ENCODE measurements at regions not wholly inside any gene's neighbourhood (a gene's known extent, or its start where the extent isn't known, plus 50 kb on each side); places are given as distances from the start of the nearest gene placed in this dataset.

DNA sequence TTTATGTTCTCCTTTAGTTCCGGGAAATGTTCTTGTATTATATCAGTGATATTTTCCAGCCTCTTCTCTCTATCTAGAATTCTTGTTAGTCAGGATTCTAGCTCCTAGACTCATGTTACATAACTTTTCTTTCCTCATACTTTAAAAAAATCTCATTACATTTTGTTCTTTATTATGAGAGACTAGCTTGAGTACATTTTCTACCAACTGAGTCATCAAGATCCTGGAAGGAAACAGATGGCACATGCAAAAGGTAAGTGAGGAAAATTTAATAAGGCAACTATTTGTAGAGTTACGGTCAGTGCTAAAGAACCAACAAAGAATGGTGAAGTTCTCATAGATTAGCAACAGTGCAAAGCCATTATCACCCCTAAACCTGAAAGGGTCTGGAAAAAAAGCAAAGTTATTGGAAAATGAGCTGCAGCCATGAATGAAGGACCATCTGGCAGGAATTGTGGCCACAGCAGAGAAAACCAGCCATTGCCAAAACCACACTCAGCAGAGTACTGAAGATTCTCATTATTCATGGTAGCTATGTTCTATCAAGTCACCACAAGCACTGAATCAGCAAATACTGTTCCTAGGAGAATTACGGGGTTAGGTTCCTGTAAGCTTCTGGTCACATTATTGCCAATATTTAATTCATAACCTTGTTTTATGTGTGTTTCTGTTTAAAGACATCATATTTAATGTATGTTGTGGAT lies 98.3 kb upstream of the C7orf33 start:
- TF ChIP-seq CTCF (IDR thresholded peaks at IDR 0.05) (no peak), EZH2phosphoT487 (IDR thresholded peaks at IDR 0.05) (no peak), EZH2 (IDR thresholded peaks at IDR 0.05) (no peak)
